HG03066 (cell line): ENCODE measurements at regions not wholly inside any gene's neighbourhood (a gene's known extent, or its start where the extent isn't known, plus 50 kb on each side); places are given as distances from the start of the nearest gene placed in this dataset.
"Not testable (repeated sequence)": the region's sequence is repeated elsewhere in the genome, so short reads cannot be mapped to it uniquely, and the experiment has no call there.

Experiments
- ATAC-seq: cut with Tn5 transposase; IDR thresholded peaks from one replicate; pipeline ENCODE4 v1.9.1; 2021; ENCODE audit warnings: low read depth; ENCODE audit not compliant: unreplicated experiment

DNA sequence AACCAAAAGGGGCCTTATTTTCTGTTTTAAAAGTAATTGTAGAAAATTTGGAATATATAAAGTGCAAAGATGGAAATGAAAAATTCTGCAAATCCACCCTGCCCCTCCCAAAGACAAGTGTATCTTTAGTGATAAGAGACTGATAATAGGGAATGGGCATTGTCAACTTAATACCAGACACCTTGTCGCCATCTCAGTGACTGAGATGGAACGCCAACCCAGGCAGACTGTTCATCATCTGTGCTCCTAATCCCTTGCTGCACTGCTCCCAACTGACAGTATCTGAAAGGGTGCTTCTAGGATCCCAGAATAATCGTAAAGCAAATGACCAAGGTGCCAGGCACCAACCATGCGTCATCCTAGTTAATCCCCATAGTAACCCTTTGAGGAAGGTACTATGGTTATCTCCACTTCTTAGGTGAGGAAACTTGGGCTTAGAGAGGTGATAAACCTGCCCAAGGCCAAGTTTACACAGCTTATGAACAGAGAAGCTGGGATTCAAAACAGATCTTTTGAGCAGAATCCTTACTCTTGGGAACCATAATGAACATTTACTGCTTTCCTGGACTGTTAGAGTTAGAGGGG is 583.7 kb downstream of the GATA3 start:
- ATAC-seq = no peak

GRCh38 chr10:8639486-8640185 is 585.1 kb downstream of the GATA3 start:
- ATAC-seq = no peak

GRCh38 chr10:8640301-8640700 is 585.8 kb downstream of the GATA3 start:
- no peak for ATAC-seq

- ATAC-seq = no peak
These were observed 586.4 kb downstream of the GATA3 start for GRCh38 chr10:8640878-8641277.

DNA sequence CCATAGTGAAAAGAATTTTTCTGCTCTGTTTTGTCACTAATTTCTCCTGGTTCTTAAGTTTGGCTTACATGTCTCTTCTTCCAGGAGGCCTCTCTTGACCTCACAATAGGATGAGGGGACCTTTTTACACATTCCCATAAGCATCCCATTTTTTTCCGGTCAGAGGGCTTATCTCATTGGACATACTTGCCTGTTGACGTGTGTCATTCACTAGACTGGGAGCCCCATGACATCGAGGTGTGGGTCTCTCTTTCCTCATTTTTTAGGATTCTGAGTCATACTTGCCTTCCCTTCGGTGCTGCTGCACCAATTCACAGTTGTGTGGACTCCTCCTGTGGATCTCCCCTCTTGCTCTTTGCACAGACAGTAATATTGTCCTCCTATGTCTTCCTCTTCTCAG is 601.8 kb downstream of the GATA3 start:
- no peak for ATAC-seq

- ATAC-seq = no peak
These were observed 605.5 kb downstream of the GATA3 start for GRCh38 chr10:8659982-8660381.

DNA sequence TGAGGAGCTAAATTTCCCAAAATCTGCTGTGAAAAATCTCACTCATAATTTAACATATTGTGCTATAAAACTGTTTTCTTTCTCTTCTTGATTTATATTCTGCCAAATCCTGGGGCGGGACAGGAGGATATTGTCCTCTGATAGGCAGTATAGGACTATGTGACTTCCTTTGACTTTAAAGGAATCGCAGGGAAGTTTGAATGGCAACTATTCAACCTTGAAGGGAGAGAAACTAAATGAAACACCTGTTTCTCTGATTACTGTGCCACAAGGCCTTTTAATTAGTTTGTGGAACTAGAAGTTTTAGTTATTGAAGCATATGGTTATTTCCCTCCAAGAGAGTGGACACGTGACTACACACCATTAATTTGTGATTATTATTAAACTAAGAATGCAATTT is 607.4 kb downstream of the GATA3 start:
- no peak for ATAC-seq

DNA sequence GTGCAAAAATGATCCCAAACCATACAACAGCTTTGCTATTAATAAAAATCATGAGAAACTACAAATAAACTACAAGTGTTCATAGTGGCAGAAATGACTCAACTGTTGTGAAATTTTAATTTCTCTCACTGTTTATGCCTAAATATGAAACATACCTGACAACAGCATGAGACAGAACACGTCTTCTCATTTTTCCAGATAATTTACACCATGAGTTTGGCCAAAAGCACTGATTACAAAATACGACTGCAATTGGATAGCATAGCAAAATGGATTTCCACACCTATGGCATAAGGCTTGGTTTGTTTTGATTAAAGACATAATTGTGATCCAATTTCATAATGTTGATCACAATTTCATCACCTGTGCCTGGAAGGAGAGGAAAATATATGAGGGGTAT is 608.6 kb downstream of the GATA3 start:
- ATAC-seq = no peak

- no peak for ATAC-seq
These were observed 610.8 kb downstream of the GATA3 start for GRCh38 chr10:8665322-8665721.

DNA sequence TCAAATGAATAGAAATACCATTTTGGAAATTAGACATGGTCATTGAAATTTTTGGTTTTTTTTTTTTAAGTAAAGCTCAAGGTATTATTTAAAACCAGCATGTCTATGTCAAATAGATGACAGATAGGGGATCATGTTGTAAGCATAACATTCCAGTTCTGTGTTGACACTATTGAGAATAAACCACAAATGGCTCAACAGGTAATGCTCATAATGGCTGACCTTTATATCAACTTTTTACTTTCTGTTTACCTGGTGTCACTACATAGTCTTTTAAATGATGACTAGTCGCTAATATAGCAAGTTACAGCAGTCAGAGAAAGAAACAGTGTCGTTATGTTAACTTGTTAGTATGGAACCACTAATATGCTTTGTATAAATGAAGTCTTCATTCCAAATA is 616.0 kb downstream of the GATA3 start:
- no peak for ATAC-seq

DNA sequence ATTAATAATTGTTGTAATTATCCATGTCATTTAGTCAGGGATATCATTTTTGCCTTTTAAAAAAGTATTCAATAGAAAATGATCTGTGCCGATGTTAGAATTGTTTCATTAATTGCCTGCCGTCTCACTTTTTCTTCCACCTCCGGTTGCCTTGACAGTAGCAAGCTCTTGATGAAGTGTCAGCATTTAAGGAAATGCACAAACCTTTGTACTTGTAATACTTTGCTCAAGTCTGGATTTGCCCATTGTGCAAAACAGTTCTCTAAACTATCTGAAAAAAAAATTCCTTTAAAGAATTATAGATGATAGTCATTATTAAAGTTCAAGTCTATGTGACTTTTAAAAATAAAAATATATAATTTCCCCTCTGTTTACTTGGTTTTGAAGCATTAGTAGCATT is 619.7 kb downstream of the GATA3 start:
- no peak for ATAC-seq

- no peak for ATAC-seq
These were observed 623.2 kb downstream of the GATA3 start for GRCh38 chr10:8677642-8678041.

- ATAC-seq = not testable (repeated sequence)
These were observed 630.4 kb downstream of the GATA3 start for GRCh38 chr10:8684916-8685315.

DNA sequence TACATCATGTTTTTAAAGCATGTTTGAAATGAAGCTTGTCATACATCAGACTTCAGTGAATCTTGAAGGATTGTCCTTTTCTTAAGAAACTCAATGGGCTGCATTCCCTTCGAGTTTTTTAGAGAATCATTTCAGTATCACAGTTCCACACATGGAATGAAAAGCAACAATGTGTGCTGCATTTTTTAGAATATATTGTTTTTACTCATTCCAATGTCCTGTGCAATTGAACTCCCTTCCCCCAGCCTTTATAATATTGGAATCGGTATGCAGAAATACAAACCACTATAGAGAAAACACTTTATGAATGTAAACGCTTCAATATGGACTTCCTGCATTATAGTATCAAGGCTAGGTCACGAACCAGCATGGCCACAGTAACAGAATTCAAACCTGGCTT is 634.4 kb downstream of the GATA3 start:
- no peak for ATAC-seq

DNA sequence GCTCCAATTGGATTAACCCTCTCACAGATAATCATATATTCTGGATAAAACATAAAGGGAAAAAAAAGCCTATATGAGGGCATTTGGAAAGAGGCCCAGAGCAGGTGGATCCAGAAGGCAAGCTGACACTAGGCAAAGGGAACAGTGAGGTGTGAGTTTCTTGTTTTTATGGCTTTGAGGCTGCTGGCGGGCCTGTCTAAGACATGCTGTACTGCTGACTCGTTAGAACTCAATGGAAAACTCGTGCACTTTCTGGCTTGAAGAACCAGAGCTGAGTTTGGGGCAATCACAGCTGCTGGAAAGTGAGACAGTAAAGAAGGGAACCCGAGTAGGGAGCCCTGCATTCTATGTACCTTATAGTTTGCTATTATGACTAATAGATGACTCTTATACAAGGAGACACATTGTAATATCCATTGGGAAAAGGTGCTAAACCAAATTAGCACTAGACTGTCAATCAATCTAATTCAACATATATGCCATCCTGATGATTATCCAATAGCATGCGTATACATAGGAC is 637.1 kb downstream of the GATA3 start:
- ATAC-seq = no peak

GRCh38 chr10:8693635-8694034 is 639.1 kb downstream of the GATA3 start:
- ATAC-seq = not testable (repeated sequence)

- ATAC-seq = no peak
These were observed 642.3 kb downstream of the GATA3 start for GRCh38 chr10:8696746-8697145.

GRCh38 chr10:8700689-8701088 is 646.2 kb downstream of the GATA3 start:
- no peak for ATAC-seq

- no peak for ATAC-seq
These were observed 647.7 kb downstream of the GATA3 start for GRCh38 chr10:8702181-8702580.

GRCh38 chr10:8705415-8705814 is 650.9 kb downstream of the GATA3 start:
- no peak for ATAC-seq

DNA sequence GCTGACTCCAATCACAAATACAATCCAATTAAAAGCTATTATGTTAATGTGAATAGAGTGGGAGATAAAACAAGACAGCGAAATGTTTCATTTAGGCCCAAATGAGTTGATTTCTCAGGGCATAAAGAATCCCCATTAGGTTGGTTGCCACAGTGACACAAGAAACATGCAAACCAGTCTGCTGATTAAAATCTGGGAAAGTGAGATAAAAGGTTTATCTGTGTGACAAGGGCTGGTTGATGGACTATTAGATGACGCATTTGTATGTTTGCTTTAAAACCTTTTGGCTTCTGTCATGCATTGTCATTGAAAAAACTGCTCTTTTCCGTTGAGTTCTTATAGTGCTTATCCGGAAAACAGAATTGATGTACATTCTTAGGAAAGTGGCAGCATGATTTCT is 658.2 kb downstream of the GATA3 start:
- ATAC-seq = no peak

DNA sequence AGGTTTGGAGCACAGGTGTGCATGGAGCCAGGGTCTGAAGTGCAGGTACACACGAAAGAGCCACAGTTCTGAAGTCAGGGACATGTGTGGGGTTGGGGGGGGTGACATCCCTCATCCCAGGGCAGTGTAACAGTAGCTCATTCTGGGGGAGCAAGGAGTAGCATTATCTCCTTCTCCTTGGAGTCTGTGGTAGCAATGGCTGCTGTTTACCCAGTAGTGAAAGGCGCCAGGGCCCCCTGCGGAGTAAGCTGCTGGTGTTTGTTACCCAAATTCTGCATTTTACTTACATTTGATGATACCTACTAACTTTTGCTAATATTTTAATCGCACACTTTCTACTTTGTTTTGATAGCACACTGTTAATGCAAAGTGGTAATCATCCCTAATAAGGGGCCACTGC is 665.5 kb downstream of the GATA3 start:
- ATAC-seq = no peak
